ENCODE measurements at regions not wholly inside any gene's neighbourhood (a gene's known extent, or its start where the extent isn't known, plus 50 kb on each side); places are given as distances from the start of the nearest gene placed in this dataset.

DNA sequence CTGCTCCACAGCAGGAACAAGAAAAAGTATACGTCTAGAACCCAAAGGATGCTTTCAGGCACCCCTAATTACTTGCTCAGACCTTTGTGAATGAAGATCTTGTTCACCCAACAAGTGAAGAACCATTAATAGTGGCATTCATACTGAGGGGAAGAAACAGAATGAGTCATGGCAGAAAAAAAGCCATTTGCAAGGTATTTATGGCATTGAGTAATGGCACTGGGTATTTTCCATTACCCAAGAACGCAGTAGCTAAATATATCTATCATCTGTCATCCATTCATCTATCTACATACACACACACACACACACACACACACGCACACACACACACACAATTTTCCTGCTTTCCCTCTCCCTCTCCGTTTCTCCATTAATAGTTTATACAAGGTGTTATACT is 56.4 kb upstream of the XIRP2 start:
- no peak overlapping the region for H3K27ac ChIP-seq (ENCODE audit: insufficient read depth, low read depth, low read length)
- H3K9me3 ChIP-seq (replicated peaks; ENCODE audit: control insufficient read depth, insufficient read depth, low read length) = no peaks in the 10 kb centered on the region
- H3K27me3 ChIP-seq (ENCODE audit: control insufficient read depth in 2 of 2, insufficient read depth in 2 of 2, low read length in 2 of 2) = no peaks in the 10 kb centered on the region
- dilution Hi-C loops (cut with MboI; ENCODE audit: extremely low pct_ligation_motif_present, low sequenced_read_pairs) = no loop called here
- H3K9me1 ChIP-seq (replicated peaks; ENCODE audit: control insufficient read depth, extremely low read depth, insufficient read depth, low read length) = no peaks in the 10 kb centered on the region
- H2AFZ ChIP-seq (ENCODE audit: low read depth, low read length) = no peak overlapping the region
- intact Hi-C loops (cut with micrococcal nuclease) = no loop called here
- POLR2A ChIA-PET = no interaction called here
- H3K4me2 ChIP-seq (ENCODE audit: insufficient read depth, low read length) = no peak overlapping the region
- CTCF ChIA-PET = no interaction called here
- H3K9ac ChIP-seq (replicated peaks; ENCODE audit: extremely low read depth, insufficient read depth, low read length) = no peak overlapping the region
- H3K4me1 ChIP-seq (ENCODE audit: control insufficient read depth, extremely low read depth, insufficient read depth, low read length) = no peaks in the 10 kb centered on the region
- no peak for TF ChIP-seq MAX (IDR thresholded peaks at IDR 0.05; ENCODE audit: insufficient read depth, insufficient read length)
- TF ChIP-seq GATA2 (IDR thresholded peaks at IDR 0.05; ENCODE audit: insufficient read depth, insufficient read length, low read depth, low read length) = no peak
- no peak for TF ChIP-seq POLR2AphosphoS5 (IDR thresholded peaks at IDR 0.05; ENCODE audit: insufficient read depth, low read depth, low read length)
- no peak for TF ChIP-seq MYC (IDR thresholded peaks at IDR 0.05; ENCODE audit: low read depth, low read length)
- no peak for TF ChIP-seq FOS (IDR thresholded peaks at IDR 0.05; ENCODE audit: borderline replicate concordance, insufficient read depth, low read length)
- TF ChIP-seq JUN (IDR thresholded peaks at IDR 0.05; ENCODE audit: borderline replicate concordance, insufficient read depth, insufficient read length, low read depth) = no peak
- TF ChIP-seq POLR2A (IDR thresholded peaks at IDR 0.05; ENCODE audit: low read depth, low read length) = no peak
- TF ChIP-seq EZH2 (IDR thresholded peaks at IDR 0.05; ENCODE audit: borderline replicate concordance, low read depth, low read length, severe bottlenecking) = no peak
- TF ChIP-seq CTCF (IDR thresholded peaks at IDR 0.05; ENCODE audit: extremely low read depth in 1 of 2, insufficient read depth in 1 of 2, low read depth in 1 of 2, low read length in 2 of 2) = no peak
- no peak overlapping the region for H3K4me3 ChIP-seq (replicated peaks in 1 of 3; ENCODE audit: insufficient read depth in 1 of 3, low read depth in 1 of 3, low read length in 3 of 3)
- no peaks in the 10 kb centered on the region for H4K20me1 ChIP-seq (replicated peaks; ENCODE audit: control insufficient read depth, extremely low read depth, insufficient read depth, low read length)
- DNase-seq (ENCODE audit: low read depth, low spot score) (no peak), FAIRE-seq (no peak)
- BruUV-seq (replicated peaks) = no TSS peak
- no peaks in the 10 kb centered on the region for H3K79me2 ChIP-seq (ENCODE audit: control insufficient read depth, insufficient read depth, low read length)
- H3K36me3 ChIP-seq (ENCODE audit: control insufficient read depth in 2 of 2, extremely low read depth in 1 of 2, insufficient read depth in 2 of 2, low read length in 2 of 2) = no peaks in the 10 kb centered on the region
